Stimulated activated CD8-positive, alpha-beta memory T cell treated with anti-CD3 and anti-CD28 coated beads, Interleukin-7, amount 100 ng/mL, for 1 hour (primary cell): ENCODE measurements at regions not wholly inside any gene's neighbourhood (a gene's known extent, or its start where the extent isn't known, plus 50 kb on each side); places are given as distances from the start of the nearest gene placed in this dataset.
"Not testable (repeated sequence)": the region's sequence is repeated elsewhere in the genome, so short reads cannot be mapped to it uniquely, and the experiment has no call there.

Experiments used
- DNase-seq, 2 donors: peaks; one replicate each; pipeline ENCODE4 v3.0.0-alpha.2; 2020; ENCODE audit warnings: low read depth in 2 of 2

GRCh38 chr5:123950701-123951581 lies 439.0 kb downstream of the CSNK1G3 start:
- no peak for DNase-seq

- no peak for DNase-seq
Measured at GRCh38 chr5:123949807-123950340, 437.9 kb downstream of the CSNK1G3 start.

- no peak for DNase-seq
Measured at GRCh38 chr5:123949043-123949804, 437.2 kb downstream of the CSNK1G3 start.

- no peak for DNase-seq
Measured at GRCh38 chr5:123947797-123948196, 435.8 kb downstream of the CSNK1G3 start.

GRCh38 chr5:123945548-123945947 lies 433.6 kb downstream of the CSNK1G3 start:
- DNase-seq = no peak

GRCh38 chr5:123943151-123943550 lies 431.2 kb downstream of the CSNK1G3 start:
- no peak for DNase-seq

GRCh38 chr5:123940416-123940815 lies 428.4 kb downstream of the CSNK1G3 start:
- DNase-seq = no peak

GRCh38 chr5:123937230-123937629 lies 425.3 kb downstream of the CSNK1G3 start:
- no peak for DNase-seq

- no peak for DNase-seq
Measured at GRCh38 chr5:123936548-123936947, 424.6 kb downstream of the CSNK1G3 start.

GRCh38 chr5:123933812-123934211 lies 421.8 kb downstream of the CSNK1G3 start:
- DNase-seq = not testable (repeated sequence)

GRCh38 chr5:123929055-123929474 lies 417.1 kb downstream of the CSNK1G3 start:
- no peak for DNase-seq

- no peak for DNase-seq
Measured at GRCh38 chr5:123928401-123928800, 416.4 kb downstream of the CSNK1G3 start.

GRCh38 chr5:123921193-123921592 lies 409.2 kb downstream of the CSNK1G3 start:
- DNase-seq = no peak

- DNase-seq = no peak
Measured at GRCh38 chr5:123916345-123917121, 404.6 kb downstream of the CSNK1G3 start.

GRCh38 chr5:123914333-123914732 lies 402.4 kb downstream of the CSNK1G3 start:
- no peak for DNase-seq

- no peak for DNase-seq
Measured at GRCh38 chr5:123907349-123907748, 395.4 kb downstream of the CSNK1G3 start.

- no peak for DNase-seq
Measured at GRCh38 chr5:123906698-123907295, 394.8 kb downstream of the CSNK1G3 start.

- DNase-seq = no peak
Measured at GRCh38 chr5:123885081-123885480, 373.1 kb downstream of the CSNK1G3 start.

GRCh38 chr5:123882965-123883345 lies 371.0 kb downstream of the CSNK1G3 start:
- DNase-seq = no peak

- no peak for DNase-seq
Measured at GRCh38 chr5:123882319-123882964, 370.5 kb downstream of the CSNK1G3 start.

GRCh38 chr5:123881759-123882244 lies 369.8 kb downstream of the CSNK1G3 start:
- no peak for DNase-seq
